ENCODE measurements at regions not wholly inside any gene's neighbourhood (a gene's known extent, or its start where the extent isn't known, plus 50 kb on each side); places are given as distances from the start of the nearest gene placed in this dataset.

DNA sequence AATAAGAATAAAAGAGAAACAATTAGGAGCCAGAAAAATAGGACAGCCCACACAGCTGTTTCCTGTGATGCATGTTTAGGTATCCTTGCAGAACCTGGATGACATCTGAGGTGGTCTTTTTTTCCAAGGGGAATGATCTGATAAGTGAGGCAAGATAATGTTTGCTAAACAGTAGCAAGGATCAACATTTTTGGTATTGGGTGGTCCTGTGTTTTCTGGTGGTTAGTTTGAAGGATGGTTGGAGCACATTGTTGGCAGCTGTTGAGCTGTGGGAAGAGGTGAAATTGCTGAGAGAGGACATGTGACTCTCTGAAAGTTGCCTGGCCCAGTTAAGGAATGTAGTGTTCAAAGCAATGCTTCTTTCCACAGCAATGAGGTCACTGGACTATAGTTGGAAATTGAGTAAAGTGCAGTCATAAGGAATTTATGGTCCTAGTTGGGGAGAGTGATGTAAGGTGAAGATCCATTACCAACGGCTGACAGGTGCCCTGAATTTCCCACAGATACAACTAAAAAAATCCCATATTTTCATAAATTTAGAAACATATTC lies 270.2 kb upstream of the IMPG1 start:
- DNase-seq, result no peak

GRCh38 chr6:76330031-76330430 lies 257.6 kb upstream of the IMPG1 start:
- DNase-seq, result no peak

GRCh38 chr6:76326871-76327270 lies 254.4 kb upstream of the IMPG1 start:
- DNase-seq, result no peak
